ENCODE measurements at regions not wholly inside any gene's neighbourhood (a gene's known extent, or its start where the extent isn't known, plus 50 kb on each side); places are given as distances from the start of the nearest gene placed in this dataset.

DNA sequence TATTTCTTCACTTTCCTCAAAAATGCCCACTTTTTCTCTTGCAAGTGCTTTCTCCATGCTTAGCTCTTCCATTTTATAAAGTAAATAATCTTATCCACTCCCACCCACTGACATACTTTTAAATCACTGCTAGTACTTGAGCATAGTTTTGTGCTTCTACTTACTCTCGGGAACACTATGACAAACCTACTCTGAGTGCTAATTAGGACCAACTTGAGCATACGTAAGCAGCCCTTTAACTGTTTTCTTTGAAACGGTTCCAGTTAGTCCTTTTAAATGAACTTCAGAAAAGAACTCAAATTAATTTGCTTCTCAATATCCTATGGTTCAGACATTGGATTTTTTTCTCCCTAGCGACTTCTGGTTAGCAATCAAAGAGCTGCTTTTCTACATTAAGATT lies 280.0 kb upstream of the SOX2 start:
- no peak overlapping the region for H3K4me3 ChIP-seq (ENCODE audit: low read depth, low read length)
- CTCF ChIA-PET = no interaction called here
- no peaks in the 10 kb centered on the region for H3K27me3 ChIP-seq (ENCODE audit: control insufficient read depth, insufficient read depth, low read length)
- no peak for TF ChIP-seq CTCF (IDR thresholded peaks at IDR 0.05; ENCODE audit: low read depth, low read length)
- no peak overlapping the region for H3K27ac ChIP-seq (ENCODE audit: low read depth, low read length)
- POLR2A ChIA-PET = no interaction called here
- no peaks in the 10 kb centered on the region for H3K9me3 ChIP-seq (ENCODE audit: control insufficient read depth, insufficient read depth, low read length)
- no peak for DNase-seq (ENCODE audit: low read depth, low spot score)

- no peak overlapping the region for H3K27ac ChIP-seq (ENCODE audit: low read depth, low read length)
- TF ChIP-seq CTCF (IDR thresholded peaks at IDR 0.05; ENCODE audit: low read depth, low read length) = no peak
- H3K27me3 ChIP-seq (ENCODE audit: control insufficient read depth, insufficient read depth, low read length) = no peaks in the 10 kb centered on the region
- H3K4me3 ChIP-seq (ENCODE audit: low read depth, low read length) = no peak overlapping the region
- no peaks in the 10 kb centered on the region for H3K9me3 ChIP-seq (ENCODE audit: control insufficient read depth, insufficient read depth, low read length)
- no peak for DNase-seq (ENCODE audit: low read depth, low spot score)
- ChIA-PET POLR2A (no interaction called here), CTCF (interaction anchor here (1.1 kb wide), 1 partner anchor 98 kb away, joined by 4 read pairs; no protein-coding TSS in a partner anchor)
Measured at GRCh38 chr3:181425074-181425473, 286.7 kb upstream of the SOX2 start.

DNA sequence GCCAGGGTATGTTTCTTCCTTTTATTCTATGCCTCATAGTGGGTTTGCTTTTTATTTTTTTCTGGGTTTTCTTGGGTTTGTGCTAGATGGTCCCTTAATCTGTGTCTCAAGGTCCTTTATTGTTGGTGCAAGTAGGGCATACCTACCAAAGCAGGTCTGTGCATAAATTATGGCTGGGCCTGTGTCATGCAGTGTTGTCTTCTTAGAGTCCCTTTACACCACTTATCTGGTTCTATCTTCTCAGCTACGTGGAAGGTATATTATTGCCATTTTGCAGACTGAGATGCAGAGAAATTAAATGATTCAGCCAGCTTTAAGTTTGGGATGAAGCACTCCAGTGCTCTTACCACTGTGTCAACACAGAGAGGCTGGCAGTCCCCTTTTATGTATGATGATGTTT lies 293.5 kb upstream of the SOX2 start:
- POLR2A ChIA-PET = no interaction called here
- Histone ChIP-seq H3K9me3 (ENCODE audit: control insufficient read depth, insufficient read depth, low read length) (no peaks in the 10 kb centered on the region), H3K4me3 (ENCODE audit: low read depth, low read length) (no peak overlapping the region), H3K27me3 (ENCODE audit: control insufficient read depth, insufficient read depth, low read length) (no peaks in the 10 kb centered on the region), H3K27ac (ENCODE audit: low read depth, low read length) (no peak overlapping the region)
- CTCF ChIA-PET = interaction anchor here (0.6 kb wide), 1 partner anchor 522 kb away, joined by 3 read pairs; no protein-coding TSS in a partner anchor
- DNase-seq (ENCODE audit: low read depth, low spot score) = no peak
- no peak for TF ChIP-seq CTCF (IDR thresholded peaks at IDR 0.05; ENCODE audit: low read depth, low read length)

GRCh38 chr3:181417748-181418147 lies 294.0 kb upstream of the SOX2 start:
- H3K27me3 ChIP-seq (ENCODE audit: control insufficient read depth, insufficient read depth, low read length) = no peaks in the 10 kb centered on the region
- ChIA-PET POLR2A (no interaction called here), CTCF (interaction anchor here (0.6 kb wide), 1 partner anchor 522 kb away, joined by 3 read pairs; no protein-coding TSS in a partner anchor)
- no peak for TF ChIP-seq CTCF (IDR thresholded peaks at IDR 0.05; ENCODE audit: low read depth, low read length)
- no peaks in the 10 kb centered on the region for H3K9me3 ChIP-seq (ENCODE audit: control insufficient read depth, insufficient read depth, low read length)
- no peak overlapping the region for H3K4me3 ChIP-seq (ENCODE audit: low read depth, low read length)
- H3K27ac ChIP-seq (ENCODE audit: low read depth, low read length) = no peak overlapping the region
- DNase-seq (ENCODE audit: low read depth, low spot score) = no peak

- DNase-seq (ENCODE audit: low read depth, low spot score) = no peak
- CTCF ChIA-PET = no interaction called here
- no peaks in the 10 kb centered on the region for H3K27me3 ChIP-seq (ENCODE audit: control insufficient read depth, insufficient read depth, low read length)
- POLR2A ChIA-PET = no interaction called here
- H3K9me3 ChIP-seq (ENCODE audit: control insufficient read depth, insufficient read depth, low read length) = no peaks in the 10 kb centered on the region
- no peak for TF ChIP-seq CTCF (IDR thresholded peaks at IDR 0.05; ENCODE audit: low read depth, low read length)
- H3K4me3 ChIP-seq (ENCODE audit: low read depth, low read length) = no peak overlapping the region
- no peak overlapping the region for H3K27ac ChIP-seq (ENCODE audit: low read depth, low read length)
Measured at GRCh38 chr3:181410870-181411269, 300.9 kb upstream of the SOX2 start.

All from AG04450 (cell line).